GM10266 (cell line): ENCODE measurements at regions not wholly inside any gene's neighbourhood (a gene's known extent, or its start where the extent isn't known, plus 50 kb on each side); places are given as distances from the start of the nearest gene placed in this dataset.

Source experiments
- DNase-seq: peaks from one replicate; pipeline ENCODE4 v3.0.0; 2012; ENCODE audit errors: extremely low spot score
- CTCF ChIP-seq: IDR thresholded peaks from 2 replicates; pipeline ENCODE4 v1.5.1; 2012; ENCODE audit warnings: mild to moderate bottlenecking, low read depth; ENCODE audit not compliant: control insufficient read depth, insufficient read depth; ENCODE audit errors: missing control alignments

- no peak for TF ChIP-seq CTCF
- DNase-seq = no peak
Measured at GRCh38 chr11:32039149-32039548, 51.7 kb upstream of the RCN1 start.

GRCh38 chr11:32034680-32035079 is 56.2 kb upstream of the RCN1 start:
- no peak for TF ChIP-seq CTCF
- no peak for DNase-seq

GRCh38 chr11:32034149-32034548 is 56.7 kb upstream of the RCN1 start:
- DNase-seq = no peak
- no peak for TF ChIP-seq CTCF

- no peak for TF ChIP-seq CTCF
- no peak for DNase-seq
Measured at GRCh38 chr11:32033491-32033890, 57.4 kb upstream of the RCN1 start.

- DNase-seq = no peak
Measured at GRCh38 chr11:32033067-32033466, 57.8 kb upstream of the RCN1 start.

GRCh38 chr11:32032478-32032877 is 58.4 kb upstream of the RCN1 start:
- no peak for TF ChIP-seq CTCF
- no peak for DNase-seq

More at GRCh38 chr11:32033067-32033466, 57.8 kb upstream of the RCN1 start:
- TF ChIP-seq CTCF = no peak

- TF ChIP-seq CTCF = no peak
- DNase-seq = no peak
Measured at GRCh38 chr11:32032052-32032451, 58.8 kb upstream of the RCN1 start.
